Hepatocyte (in vitro differentiated cells): ENCODE measurements at regions not wholly inside any gene's neighbourhood (a gene's known extent, or its start where the extent isn't known, plus 50 kb on each side); places are given as distances from the start of the nearest gene placed in this dataset.

Experiments
- DNase-seq: peaks from one replicate; pipeline ENCODE4 v3.0.0-alpha.2; 2016; ENCODE audit warnings: low spot score
- H2AFZ ChIP-seq: fragments of 200-600 bp; sonication (generic); 2 replicates; pipeline ENCODE4 v1.6.0; 2016; ENCODE audit warnings: antibody characterized with exemption, mild to moderate bottlenecking
- H3K27ac ChIP-seq: fragments of 200-600 bp; sonication (generic); 2 replicates; pipeline ENCODE4 v1.5.1; 2016; ENCODE audit warnings: mild to moderate bottlenecking
- H3K27me3 ChIP-seq: fragments of 200-600 bp; sonication (generic); 2 replicates; pipeline ENCODE4 v1.6.1; 2016
- H3K36me3 ChIP-seq: fragments of 200-600 bp; sonication (generic); replicated peaks from 2 replicates; pipeline ENCODE4 v1.5.1; 2016; ENCODE audit warnings: low read depth; ENCODE audit not compliant: insufficient read depth
- H3K4me1 ChIP-seq: fragments of 200-600 bp; sonication (generic); 2 replicates; pipeline ENCODE4 v1.5.1; 2016; ENCODE audit warnings: mild to moderate bottlenecking, moderate library complexity; ENCODE audit not compliant: insufficient read depth
- H3K4me2 ChIP-seq: fragments of 200-600 bp; sonication (generic); 2 replicates; pipeline ENCODE4 v1.6.0; 2016
- H3K4me3 ChIP-seq: fragments of 200-600 bp; sonication (generic); 2 replicates; pipeline ENCODE4 v1.5.1; 2016; ENCODE audit warnings: mild to moderate bottlenecking
- H3K79me2 ChIP-seq: fragments of 200-600 bp; sonication (generic); 2 replicates; pipeline ENCODE4 v1.6.0; 2017; ENCODE audit warnings: mild to moderate bottlenecking
- H3K9me2 ChIP-seq: fragments of 200-600 bp; sonication (generic); replicated peaks from 2 replicates; pipeline ENCODE4 v1.6.0; 2017; ENCODE audit warnings: mild to moderate bottlenecking; ENCODE audit not compliant: insufficient read depth
- H3K9me3 ChIP-seq: fragments of 200-600 bp; sonication (generic); 2 replicates; pipeline ENCODE4 v1.5.1; 2016; ENCODE audit warnings: low read depth, mild to moderate bottlenecking
- H4K20me1 ChIP-seq: fragments of 200-600 bp; sonication (generic); 2 replicates; pipeline ENCODE4 v1.6.0; 2016; ENCODE audit warnings: mild to moderate bottlenecking; ENCODE audit not compliant: insufficient read depth, poor library complexity, severe bottlenecking
- CTCF ChIP-seq: fragments of 200-600 bp; sonication (generic); IDR thresholded peaks from 2 replicates; pipeline ENCODE4 v1.5.1; 2016; ENCODE audit warnings: antibody characterized with exemption, mild to moderate bottlenecking; ENCODE audit not compliant: poor library complexity
- EZH2 ChIP-seq: fragments of 200-600 bp; sonication (generic); IDR thresholded peaks from 2 replicates; pipeline ENCODE4 v1.6.1; 2016; ENCODE audit warnings: antibody characterized with exemption, mild to moderate bottlenecking, borderline replicate concordance
- EZH2phosphoT487 ChIP-seq: fragments of 200-600 bp; sonication (generic); IDR thresholded peaks from one replicate; pipeline ENCODE4 v1.6.1; 2018; ENCODE audit warnings: antibody characterized with exemption, mild to moderate bottlenecking, low read depth, moderate library complexity; ENCODE audit not compliant: unreplicated experiment, severe bottlenecking
- WGBS: methylation state at CpG from one replicate; pipeline ENCODE4 v1.1.6; 2016; ENCODE audit warnings: low lambda C conversion rate; ENCODE audit errors: missing lambda C conversion rate; 5-methylcytosine and 5-hydroxymethylcytosine counted together

- no peaks in the 10 kb centered on the region for H3K36me3 ChIP-seq
- H3K9me3 ChIP-seq = no peaks in the 10 kb centered on the region
- no peaks in the 10 kb centered on the region for H3K79me2 ChIP-seq
- no peak overlapping the region for H3K4me3 ChIP-seq
- TF ChIP-seq EZH2phosphoT487 (no peak), CTCF (no peak), EZH2 (no peak)
- no peaks in the 10 kb centered on the region for H4K20me1 ChIP-seq
- H3K4me2 ChIP-seq = no peak overlapping the region
- 77% methylated on average over 4 of the region's 4 CpGs for WGBS
- H3K4me1 ChIP-seq = no peaks in the 10 kb centered on the region
- no peaks in the 10 kb centered on the region for H3K9me2 ChIP-seq
- no peaks in the 10 kb centered on the region for H3K27me3 ChIP-seq
- DNase-seq = no peak
- H3K27ac ChIP-seq = no peak overlapping the region
- H2AFZ ChIP-seq = no peak overlapping the region
Measured at GRCh38 chr3:80606073-80606472, 838.3 kb upstream of the ROBO1 start.

GRCh38 chr3:80601479-80601878 lies 833.7 kb upstream of the ROBO1 start:
- Histone ChIP-seq H3K27ac (no peak overlapping the region), H3K4me3 (no peak overlapping the region), H2AFZ (no peak overlapping the region), H3K4me2 (no peak overlapping the region), H3K9me3 (no peaks in the 10 kb centered on the region), H3K79me2 (no peaks in the 10 kb centered on the region), H3K4me1 (no peaks in the 10 kb centered on the region), H3K9me2 (no peaks in the 10 kb centered on the region), H3K27me3 (no peaks in the 10 kb centered on the region), H3K36me3 (no peaks in the 10 kb centered on the region), H4K20me1 (no peaks in the 10 kb centered on the region)
- TF ChIP-seq EZH2phosphoT487 = no peak
- TF ChIP-seq CTCF = no peak
- no peak for TF ChIP-seq EZH2
- DNase-seq = no peak

GRCh38 chr3:80592792-80593191 lies 825.0 kb upstream of the ROBO1 start:
- Histone ChIP-seq H3K9me2 (no peaks in the 10 kb centered on the region), H2AFZ (no peak overlapping the region), H3K9me3 (no peaks in the 10 kb centered on the region), H3K4me1 (no peaks in the 10 kb centered on the region), H3K27ac (no peak overlapping the region), H3K36me3 (no peaks in the 10 kb centered on the region), H4K20me1 (no peaks in the 10 kb centered on the region), H3K4me3 (no peak overlapping the region), H3K27me3 (no peaks in the 10 kb centered on the region), H3K4me2 (no peak overlapping the region), H3K79me2 (no peaks in the 10 kb centered on the region)
- TF ChIP-seq EZH2phosphoT487 (no peak), EZH2 (no peak), CTCF (no peak)
- DNase-seq = no peak
- 0% methylated on average over 1 of the region's 1 CpG for WGBS

GRCh38 chr3:80586338-80586737 lies 818.5 kb upstream of the ROBO1 start:
- no peaks in the 10 kb centered on the region for H3K9me2 ChIP-seq
- no peaks in the 10 kb centered on the region for H4K20me1 ChIP-seq
- no peak for DNase-seq
- no peak overlapping the region for H3K4me3 ChIP-seq
- no peak overlapping the region for H2AFZ ChIP-seq
- no peaks in the 10 kb centered on the region for H3K4me1 ChIP-seq
- H3K27ac ChIP-seq = no peak overlapping the region
- WGBS = 79% methylated on average over 2 of the region's 2 CpGs
- no peaks in the 10 kb centered on the region for H3K9me3 ChIP-seq
- H3K79me2 ChIP-seq = no peaks in the 10 kb centered on the region
- H3K27me3 ChIP-seq = no peaks in the 10 kb centered on the region
- H3K4me2 ChIP-seq = no peak overlapping the region
- no peak for TF ChIP-seq CTCF
- TF ChIP-seq EZH2phosphoT487 = no peak
- no peak for TF ChIP-seq EZH2
- H3K36me3 ChIP-seq = no peaks in the 10 kb centered on the region
